ENCODE measurements at regions not wholly inside any gene's neighbourhood (a gene's known extent, or its start where the extent isn't known, plus 50 kb on each side); places are given as distances from the start of the nearest gene placed in this dataset.

GRCh38 chr11:127875131-127875530, 712.2 kb downstream of the ETS1 start:
- Mint-ChIP-seq H3K36me3 (ENCODE audit: low read depth, unreplicated experiment) (no peaks in the 10 kb centered on the region), H3K27ac (ENCODE audit: unreplicated experiment) (no peak overlapping the region), H3K4me3 (ENCODE audit: unreplicated experiment) (no peak overlapping the region), H3K4me1 (ENCODE audit: unreplicated experiment) (peaks cover 20% of the 10 kb centered on the region), H3K27me3 (ENCODE audit: unreplicated experiment) (no peaks in the 10 kb centered on the region), H3K9me3 (ENCODE audit: unreplicated experiment) (no peaks in the 10 kb centered on the region)
- TF ChIP-seq CTCF (IDR thresholded peaks at IDR 0.05; ENCODE audit: unreplicated experiment), result no peak
- no peak for DNase-seq (ENCODE audit: low spot score)

DNA sequence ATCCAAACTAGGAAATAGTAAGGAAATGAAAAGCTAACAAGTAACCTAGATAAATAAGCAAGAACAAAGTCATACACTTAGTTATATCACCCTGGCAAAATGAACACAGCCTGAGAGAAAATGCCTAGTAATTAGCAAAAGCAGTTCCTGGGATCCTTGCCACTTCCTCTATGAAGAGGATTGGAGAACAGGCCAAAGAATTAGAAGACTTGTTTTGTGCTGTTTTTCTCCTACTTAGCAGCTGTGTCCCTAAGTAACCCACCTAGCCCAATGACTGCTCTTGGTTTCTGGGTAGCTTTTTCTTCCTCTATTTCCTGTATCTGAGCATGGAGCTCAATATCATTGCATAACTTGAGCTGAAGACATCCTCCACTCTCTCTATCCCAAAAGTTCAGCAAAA, 713.9 kb downstream of the ETS1 start:
- DNase-seq (ENCODE audit: low spot score), result no peak
- Mint-ChIP-seq H3K4me1 (ENCODE audit: unreplicated experiment) (peaks cover 10% of the 10 kb centered on the region), H3K27ac (ENCODE audit: unreplicated experiment) (no peak overlapping the region), H3K36me3 (ENCODE audit: low read depth, unreplicated experiment) (no peaks in the 10 kb centered on the region), H3K9me3 (ENCODE audit: unreplicated experiment) (no peaks in the 10 kb centered on the region), H3K4me3 (ENCODE audit: unreplicated experiment) (no peak overlapping the region), H3K27me3 (ENCODE audit: unreplicated experiment) (no peaks in the 10 kb centered on the region)
- no peak for TF ChIP-seq CTCF (IDR thresholded peaks at IDR 0.05; ENCODE audit: unreplicated experiment)

- H3K36me3 Mint-ChIP-seq (ENCODE audit: low read depth, unreplicated experiment), result no peaks in the 10 kb centered on the region
- H3K4me1 Mint-ChIP-seq (ENCODE audit: unreplicated experiment), result peaks cover 8% of the 10 kb centered on the region
- H3K27me3 Mint-ChIP-seq (ENCODE audit: unreplicated experiment), result no peaks in the 10 kb centered on the region
- no peak overlapping the region for H3K27ac Mint-ChIP-seq (ENCODE audit: unreplicated experiment)
- DNase-seq (ENCODE audit: low spot score), result no peak
- H3K9me3 Mint-ChIP-seq (ENCODE audit: unreplicated experiment), result no peaks in the 10 kb centered on the region
- H3K4me3 Mint-ChIP-seq (ENCODE audit: unreplicated experiment), result no peak overlapping the region
- TF ChIP-seq CTCF (IDR thresholded peaks at IDR 0.05; ENCODE audit: unreplicated experiment), result no peak
Measured at GRCh38 chr11:127866109-127866508, 721.2 kb downstream of the ETS1 start.

- TF ChIP-seq CTCF (IDR thresholded peaks at IDR 0.05; ENCODE audit: unreplicated experiment), result no peak
- Mint-ChIP-seq H3K9me3 (ENCODE audit: unreplicated experiment) (no peaks in the 10 kb centered on the region), H3K4me1 (ENCODE audit: unreplicated experiment) (peaks cover 8% of the 10 kb centered on the region), H3K27me3 (ENCODE audit: unreplicated experiment) (no peaks in the 10 kb centered on the region), H3K27ac (ENCODE audit: unreplicated experiment) (no peak overlapping the region), H3K4me3 (ENCODE audit: unreplicated experiment) (no peak overlapping the region), H3K36me3 (ENCODE audit: low read depth, unreplicated experiment) (no peaks in the 10 kb centered on the region)
- DNase-seq (ENCODE audit: low spot score), result no peak
Measured at GRCh38 chr11:127864861-127865260, 722.5 kb downstream of the ETS1 start.

DNA sequence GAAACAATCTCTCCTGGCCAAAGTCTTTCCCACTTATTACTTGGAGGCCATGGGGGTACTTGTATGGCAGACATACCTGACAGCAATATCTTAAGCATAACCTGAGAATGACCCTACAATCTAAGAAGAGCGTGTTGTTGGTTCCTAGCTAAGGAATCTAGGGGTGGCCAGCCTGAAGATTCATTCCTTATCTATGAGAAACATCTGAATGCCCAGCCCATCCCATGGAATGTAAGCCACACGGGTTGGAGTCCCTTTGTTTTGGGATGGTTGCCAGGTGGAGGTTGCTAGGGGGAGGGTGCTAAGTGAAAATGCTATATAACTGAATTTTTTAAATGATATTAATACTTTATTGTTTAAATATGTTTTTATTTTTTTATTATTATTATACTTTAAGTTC, 725.0 kb downstream of the ETS1 start:
- Mint-ChIP-seq H3K4me3 (ENCODE audit: unreplicated experiment) (no peak overlapping the region), H3K9me3 (ENCODE audit: unreplicated experiment) (no peaks in the 10 kb centered on the region), H3K27me3 (ENCODE audit: unreplicated experiment) (no peaks in the 10 kb centered on the region), H3K4me1 (ENCODE audit: unreplicated experiment) (peaks cover 5% of the 10 kb centered on the region), H3K27ac (ENCODE audit: unreplicated experiment) (no peak overlapping the region), H3K36me3 (ENCODE audit: low read depth, unreplicated experiment) (no peaks in the 10 kb centered on the region)
- DNase-seq (ENCODE audit: low spot score), result no peak
- TF ChIP-seq CTCF (IDR thresholded peaks at IDR 0.05; ENCODE audit: unreplicated experiment), result no peak
